ENCODE measurements at regions not wholly inside any gene's neighbourhood (a gene's known extent, or its start where the extent isn't known, plus 50 kb on each side); places are given as distances from the start of the nearest gene placed in this dataset.

GRCh38 chr21:31426235-31426797 lies 82.3 kb upstream of the TIAM1 start:
- H3K4me3 ChIP-seq = no peak overlapping the region
- no peaks in the 10 kb centered on the region for H3K27me3 ChIP-seq
- ATAC-seq = no peak
- no peaks in the 10 kb centered on the region for H3K9me3 ChIP-seq
- no peaks in the 10 kb centered on the region for H3K36me3 ChIP-seq
- WGBS, 4 donors = 79 to 89% (median 88%) methylated on average over 5 of the region's 5 CpGs
- no peak overlapping the region for H3K27ac ChIP-seq
- intact Hi-C loops (cut with DNase I) = no loop called here
- H3K4me1 ChIP-seq = no peaks in the 10 kb centered on the region
- no peak for DNase-seq
- TF ChIP-seq POLR2A (IDR thresholded peaks at IDR 0.05) = no peak
- TF ChIP-seq, protein P1, sequence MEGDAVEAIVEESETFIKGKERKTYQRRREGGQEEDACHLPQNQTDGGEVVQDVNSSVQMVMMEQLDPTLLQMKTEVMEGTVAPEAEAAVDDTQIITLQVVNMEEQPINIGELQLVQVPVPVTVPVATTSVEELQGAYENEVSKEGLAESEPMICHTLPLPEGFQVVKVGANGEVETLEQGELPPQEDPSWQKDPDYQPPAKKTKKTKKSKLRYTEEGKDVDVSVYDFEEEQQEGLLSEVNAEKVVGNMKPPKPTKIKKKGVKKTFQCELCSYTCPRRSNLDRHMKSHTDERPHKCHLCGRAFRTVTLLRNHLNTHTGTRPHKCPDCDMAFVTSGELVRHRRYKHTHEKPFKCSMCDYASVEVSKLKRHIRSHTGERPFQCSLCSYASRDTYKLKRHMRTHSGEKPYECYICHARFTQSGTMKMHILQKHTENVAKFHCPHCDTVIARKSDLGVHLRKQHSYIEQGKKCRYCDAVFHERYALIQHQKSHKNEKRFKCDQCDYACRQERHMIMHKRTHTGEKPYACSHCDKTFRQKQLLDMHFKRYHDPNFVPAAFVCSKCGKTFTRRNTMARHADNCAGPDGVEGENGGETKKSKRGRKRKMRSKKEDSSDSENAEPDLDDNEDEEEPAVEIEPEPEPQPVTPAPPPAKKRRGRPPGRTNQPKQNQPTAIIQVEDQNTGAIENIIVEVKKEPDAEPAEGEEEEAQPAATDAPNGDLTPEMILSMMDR (IDR thresholded peaks at IDR 0.05) = no peak

DNA sequence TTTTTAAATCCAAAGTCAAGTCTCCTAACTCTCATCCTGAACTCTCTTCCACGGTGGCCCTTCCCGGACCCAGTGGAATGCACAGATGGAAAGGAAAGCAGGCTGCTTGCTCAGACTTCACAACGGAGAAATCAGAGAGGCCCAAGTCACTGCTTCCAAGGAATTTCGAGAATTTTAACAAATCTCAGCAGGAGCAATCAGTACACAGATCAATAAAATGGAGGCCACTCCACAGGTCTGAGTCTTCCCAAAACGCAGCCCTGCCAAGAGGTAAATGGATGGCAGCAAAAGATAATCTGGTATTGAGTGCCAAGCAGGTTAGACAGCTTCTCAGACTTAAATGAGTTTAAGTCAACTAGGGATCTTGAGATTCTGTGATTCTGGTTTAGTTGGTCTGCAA lies 81.1 kb upstream of the TIAM1 start:
- H3K27ac ChIP-seq = no peak overlapping the region
- DNase-seq (no peak), ATAC-seq (no peak)
- no peak overlapping the region for H3K4me3 ChIP-seq
- TF ChIP-seq POLR2A (IDR thresholded peaks at IDR 0.05) = no peak
- TF ChIP-seq, protein P1 (IDR thresholded peaks at IDR 0.05) = no peak
- H3K4me1 ChIP-seq = no peaks in the 10 kb centered on the region
- no peaks in the 10 kb centered on the region for H3K36me3 ChIP-seq
- no peaks in the 10 kb centered on the region for H3K27me3 ChIP-seq
- WGBS, 4 donors = 55 to 57% (median 57%) methylated on average over 5 of the region's 5 CpGs
- intact Hi-C loops (cut with DNase I) = no loop called here
- H3K9me3 ChIP-seq = no peaks in the 10 kb centered on the region

DNA sequence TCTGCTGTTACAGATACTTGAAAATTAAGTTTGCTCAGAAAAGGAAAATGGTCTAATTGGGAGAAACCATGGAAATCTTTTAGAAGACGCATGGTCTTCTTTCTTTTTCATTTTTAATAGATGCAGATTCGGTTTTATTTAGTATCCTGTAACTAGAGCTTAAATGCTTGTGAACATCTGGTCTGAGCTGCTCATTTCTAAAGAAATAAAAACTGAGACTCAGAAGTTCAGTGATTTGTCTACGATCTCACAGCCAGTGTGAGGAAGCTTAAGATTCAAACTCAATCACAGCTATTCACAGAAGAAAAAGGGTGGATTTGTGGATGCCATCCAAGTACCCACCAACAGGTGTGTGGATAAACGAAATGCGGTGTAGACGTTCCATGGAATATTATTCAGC lies 80.0 kb upstream of the TIAM1 start:
- ATAC-seq (no peak), DNase-seq (no peak)
- 83 to 89% (median 88%) methylated on average over 6 of the region's 6 CpGs for WGBS, 4 donors
- Histone ChIP-seq H3K27me3 (no peaks in the 10 kb centered on the region), H3K4me1 (no peaks in the 10 kb centered on the region), H3K9me3 (no peaks in the 10 kb centered on the region), H3K36me3 (no peaks in the 10 kb centered on the region), H3K4me3 (no peak overlapping the region), H3K27ac (no peak overlapping the region)
- intact Hi-C loops (cut with DNase I) = no loop called here
- no peak for TF ChIP-seq POLR2A (IDR thresholded peaks at IDR 0.05)
- TF ChIP-seq, protein P1 (IDR thresholded peaks at IDR 0.05) = no peak

DNA sequence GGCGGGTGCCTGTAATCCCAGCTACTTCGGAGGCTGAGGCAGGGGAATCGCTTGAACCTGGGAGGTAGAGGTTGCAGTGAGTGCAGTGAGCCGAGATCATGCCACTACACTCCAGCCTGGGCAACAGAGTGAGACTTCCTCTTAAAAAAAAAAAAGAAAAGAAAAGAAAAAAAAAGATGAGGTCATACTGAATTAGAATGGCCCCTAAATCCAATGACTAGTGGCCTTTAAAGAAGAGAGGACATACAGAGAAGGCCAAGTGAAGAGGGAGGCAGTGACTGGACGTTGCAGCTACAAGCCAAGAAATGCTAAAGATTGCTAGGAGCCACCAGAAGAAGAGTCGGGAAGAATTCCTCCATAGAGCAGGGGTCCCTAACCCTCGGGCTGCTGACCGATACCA lies 76.9 kb upstream of the TIAM1 start:
- WGBS, 4 donors = 91 to 95% (median 92%) methylated on average over 8 of the region's 8 CpGs
- Histone ChIP-seq H3K27ac (no peak overlapping the region), H3K27me3 (no peaks in the 10 kb centered on the region), H3K4me3 (no peak overlapping the region), H3K9me3 (no peaks in the 10 kb centered on the region), H3K36me3 (no peaks in the 10 kb centered on the region), H3K4me1 (no peaks in the 10 kb centered on the region)
- no peak for DNase-seq
- ATAC-seq = no peak
- intact Hi-C loops (cut with DNase I) = no loop called here
- TF ChIP-seq POLR2A (IDR thresholded peaks at IDR 0.05) = no peak
- TF ChIP-seq, protein P1 (IDR thresholded peaks at IDR 0.05) = no peak
